H4 (cell line): ENCODE measurements at regions not wholly inside any gene's neighbourhood (a gene's known extent, or its start where the extent isn't known, plus 50 kb on each side); places are given as distances from the start of the nearest gene placed in this dataset.
"Not testable (repeated sequence)": the region's sequence is repeated elsewhere in the genome, so short reads cannot be mapped to it uniquely, and the experiment has no call there.

Source experiments
- DNase-seq: peaks from one replicate; pipeline ENCODE4 v3.0.0-alpha.2; 2015; ENCODE audit warnings: low spot score

DNA sequence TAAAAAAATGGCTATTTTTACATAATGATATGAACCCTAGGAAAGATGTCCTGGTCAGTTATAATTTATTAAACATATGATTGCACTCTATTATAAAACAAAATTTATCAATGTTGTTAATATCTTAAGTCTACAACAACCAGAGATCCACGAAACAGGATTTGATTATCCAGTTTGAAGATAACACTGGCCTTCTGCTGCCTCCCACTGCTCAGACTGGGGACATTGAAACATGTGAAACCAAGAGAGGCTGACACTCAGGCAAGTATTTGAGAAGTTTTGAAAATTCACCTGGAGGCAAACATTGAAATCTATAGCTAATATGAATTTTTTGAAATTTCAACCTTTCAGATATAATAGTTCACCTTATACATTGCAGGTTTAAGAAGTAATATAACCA, 219.3 kb upstream of the HSF2 start:
- peak; percentile 4 for DNase-seq

DNA sequence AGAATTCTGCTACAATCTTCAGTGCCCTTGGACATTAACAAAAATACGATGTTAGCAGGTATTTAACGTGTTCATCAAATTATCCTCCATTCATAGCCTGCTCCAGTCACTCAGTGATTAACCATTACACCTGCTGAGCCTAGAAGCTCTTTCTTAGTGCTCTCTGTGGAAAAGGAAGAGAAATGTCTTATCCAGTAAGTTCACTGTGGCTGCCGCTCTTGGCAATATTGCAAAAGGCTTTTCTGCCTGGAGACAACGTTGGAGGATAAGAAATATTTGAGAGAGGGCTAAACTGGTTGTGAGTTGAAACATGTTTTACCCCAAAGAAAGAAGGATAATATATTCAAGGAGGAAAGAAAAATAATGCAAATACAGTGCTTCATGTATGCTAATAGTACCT, 217.4 kb upstream of the HSF2 start:
- DNase-seq = no peak

DNA sequence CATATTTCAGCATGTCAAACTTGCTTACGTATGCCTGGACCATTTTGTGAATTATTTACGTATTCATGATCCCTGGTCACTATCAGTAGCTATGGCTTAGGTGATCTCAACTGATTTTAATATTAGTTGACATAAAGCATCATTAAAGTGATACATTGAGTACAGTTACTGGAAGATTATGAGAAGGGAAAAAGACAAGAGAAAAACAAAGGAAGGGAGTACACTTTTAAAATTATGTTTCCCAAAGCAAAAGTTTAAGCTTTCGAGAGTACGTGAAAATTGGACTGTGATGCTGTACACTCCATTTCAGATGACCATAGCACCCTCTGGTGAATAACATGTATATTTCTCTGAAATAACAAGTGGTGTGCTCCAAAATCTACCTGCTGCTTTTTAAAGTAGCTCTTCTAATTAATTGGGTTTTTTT, 215.0 kb upstream of the HSF2 start:
- peak; percentile 8 for DNase-seq

DNA sequence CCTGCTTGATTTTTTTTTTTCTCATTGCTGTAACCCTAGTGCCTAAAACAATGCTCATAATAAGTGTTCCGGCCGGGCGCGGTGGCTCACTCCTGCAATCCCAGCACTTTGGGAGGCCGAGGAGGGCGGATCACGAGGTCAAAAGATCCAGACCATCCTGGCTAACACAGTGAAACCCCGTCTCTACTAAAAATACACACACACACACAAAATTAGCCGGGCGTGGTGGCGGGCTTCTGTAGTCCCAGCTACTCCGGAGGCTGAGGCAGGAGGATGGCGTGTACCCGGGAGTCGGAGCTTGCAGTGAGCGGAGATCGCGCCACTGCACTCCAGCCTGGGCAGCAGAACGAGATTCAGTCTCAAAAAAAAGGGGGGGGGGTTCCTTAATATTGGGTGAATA, 214.0 kb upstream of the HSF2 start:
- not testable (repeated sequence) for DNase-seq

DNA sequence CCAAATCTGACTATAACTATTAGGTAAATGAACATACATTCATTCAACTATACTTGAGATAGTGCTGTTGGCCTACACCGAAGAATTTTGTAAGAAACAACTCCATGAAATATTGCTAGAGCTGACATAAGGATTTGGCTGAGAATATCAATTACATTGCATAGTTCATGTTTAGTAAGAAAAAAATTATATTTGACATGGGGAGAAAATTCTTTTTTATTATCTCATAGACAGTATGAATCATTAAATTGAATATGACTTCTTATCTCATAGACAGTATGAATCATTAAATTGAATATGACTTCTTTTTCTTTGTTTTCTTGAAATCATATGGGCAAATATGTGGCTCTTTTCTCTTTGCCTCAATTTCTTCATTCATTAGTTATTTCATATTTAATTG, 212.3 kb upstream of the HSF2 start:
- no peak for DNase-seq

DNA sequence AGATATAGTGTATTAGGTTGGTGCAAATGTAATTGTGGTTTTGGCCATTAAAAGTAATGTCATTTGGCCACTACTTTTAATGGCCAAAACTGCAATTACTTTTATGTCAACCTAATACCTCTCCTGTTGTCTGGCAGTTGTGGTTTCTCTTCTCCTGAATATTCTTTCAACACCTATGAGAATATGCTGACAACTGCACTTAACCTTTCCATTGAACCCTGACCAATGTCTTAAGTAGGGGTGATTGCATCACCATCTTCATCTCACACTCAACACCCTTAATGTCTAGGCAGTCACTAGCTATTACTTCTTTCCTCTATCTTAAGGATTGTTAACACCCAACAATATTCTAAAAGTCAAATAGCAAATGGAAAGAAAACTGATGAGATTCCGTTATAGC, 200.5 kb upstream of the HSF2 start:
- DNase-seq = no peak

DNA sequence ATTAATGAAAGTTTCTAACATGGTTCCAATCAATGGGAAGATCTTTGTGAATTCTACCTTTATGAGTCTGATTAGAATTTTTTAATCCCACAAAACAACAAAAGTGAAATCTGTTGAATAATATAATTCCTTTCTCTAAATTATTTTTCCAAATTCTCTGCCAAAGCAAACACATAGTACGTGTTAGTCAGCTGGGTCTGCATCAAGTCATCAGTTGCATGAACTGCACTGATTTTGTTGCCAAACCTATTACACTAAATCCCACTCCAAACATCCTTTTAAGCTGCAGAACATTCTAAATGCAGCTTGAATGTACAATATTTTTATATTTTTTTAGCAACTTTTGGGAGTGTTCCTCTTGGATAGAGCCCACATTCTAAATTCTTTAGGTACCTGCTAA, 199.0 kb upstream of the HSF2 start:
- no peak for DNase-seq

DNA sequence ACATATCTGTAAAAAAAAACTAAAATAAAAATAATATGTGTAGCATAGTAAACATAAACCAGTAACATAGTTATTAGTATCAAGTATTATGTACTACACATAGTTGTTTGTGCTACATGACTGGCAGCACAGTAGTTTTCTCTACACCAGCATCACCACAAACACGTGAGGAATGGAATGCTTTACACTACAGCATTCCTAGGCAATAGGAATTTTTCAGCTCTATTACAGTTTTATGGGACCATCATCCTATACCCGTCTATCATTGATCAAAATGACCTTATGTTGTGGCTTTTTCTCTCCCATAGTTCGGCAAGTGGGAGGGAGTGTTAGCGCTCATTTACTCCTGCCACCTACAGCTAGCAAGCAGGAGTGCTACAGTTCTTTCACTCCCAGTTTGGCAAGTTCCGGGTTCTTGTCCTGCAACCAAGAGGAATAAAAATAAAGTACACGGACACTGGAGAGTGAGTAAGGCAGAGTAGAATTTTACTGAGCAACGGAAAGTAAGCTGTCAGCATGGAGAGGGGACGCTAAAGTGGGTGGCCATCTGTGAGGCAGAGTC, 196.8 kb upstream of the HSF2 start:
- DNase-seq = no peak

DNA sequence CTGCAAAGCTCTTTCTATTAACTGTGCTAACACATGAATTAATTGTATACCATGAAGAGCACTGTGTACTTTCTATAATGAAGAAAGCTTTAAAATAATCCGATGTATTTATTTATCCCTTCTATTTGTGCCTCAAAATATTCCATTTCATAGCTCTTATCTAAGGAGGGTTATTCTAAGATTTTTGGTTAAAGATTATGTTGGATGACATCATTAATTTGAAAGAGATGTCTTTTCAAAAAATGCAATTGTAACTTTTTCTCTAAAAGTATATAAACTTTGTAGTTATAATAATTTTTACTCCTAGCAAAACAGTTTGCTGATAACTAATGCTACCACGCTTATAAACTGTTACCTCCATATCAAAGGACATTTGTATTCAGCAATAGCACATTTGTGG, 192.4 kb upstream of the HSF2 start:
- DNase-seq = no peak

DNA sequence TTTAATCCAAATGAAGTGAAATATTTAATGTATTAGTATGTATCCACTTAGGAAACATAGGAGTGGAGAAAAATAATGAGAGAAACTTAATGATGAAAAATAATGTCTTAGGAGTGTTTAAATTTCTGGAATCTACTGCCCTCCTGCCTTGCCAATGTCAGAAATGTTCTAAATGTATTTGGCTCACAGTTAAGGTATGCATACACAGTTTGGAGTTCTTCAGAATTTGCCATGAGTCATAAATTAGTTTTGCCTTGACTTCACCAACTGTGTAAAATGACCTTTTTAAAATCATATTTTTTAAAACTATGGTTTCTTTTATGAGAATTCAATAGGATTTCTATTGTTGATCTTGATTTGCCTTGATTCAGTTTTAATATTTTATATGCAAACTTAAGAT, 191.7 kb upstream of the HSF2 start:
- no peak for DNase-seq

DNA sequence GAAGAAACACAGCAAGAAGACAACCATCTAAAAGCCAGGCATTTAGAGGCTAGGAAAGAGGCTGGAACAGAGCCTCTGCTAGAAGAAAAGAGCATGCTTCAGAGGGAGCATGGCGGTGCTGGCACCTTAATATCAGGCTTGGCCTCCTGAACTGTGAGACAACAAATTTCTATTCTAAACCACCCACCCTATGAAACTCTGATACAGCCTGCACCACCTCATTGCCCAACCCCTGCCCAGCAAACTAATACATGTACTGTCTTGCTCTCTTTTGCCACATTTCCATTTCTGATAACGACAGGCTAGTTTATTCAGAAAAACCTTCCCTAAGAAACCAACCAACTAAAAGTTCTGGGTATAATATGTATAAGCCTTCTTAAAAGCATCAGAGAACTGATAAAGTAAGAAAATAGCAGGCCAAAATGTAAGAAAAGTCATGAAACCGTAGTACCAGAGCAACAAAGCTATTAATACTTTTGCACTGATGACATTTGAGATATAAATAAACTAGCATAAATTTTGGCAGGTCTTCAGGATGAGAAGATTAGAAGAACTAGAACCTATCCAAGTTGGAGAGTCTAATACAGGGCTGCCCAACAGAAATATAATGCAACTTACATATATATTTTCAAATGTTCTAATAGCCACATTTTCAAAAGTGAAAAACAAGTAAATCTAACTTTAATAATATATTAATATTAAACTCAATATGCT, 184.7 kb upstream of the HSF2 start:
- no peak for DNase-seq

DNA sequence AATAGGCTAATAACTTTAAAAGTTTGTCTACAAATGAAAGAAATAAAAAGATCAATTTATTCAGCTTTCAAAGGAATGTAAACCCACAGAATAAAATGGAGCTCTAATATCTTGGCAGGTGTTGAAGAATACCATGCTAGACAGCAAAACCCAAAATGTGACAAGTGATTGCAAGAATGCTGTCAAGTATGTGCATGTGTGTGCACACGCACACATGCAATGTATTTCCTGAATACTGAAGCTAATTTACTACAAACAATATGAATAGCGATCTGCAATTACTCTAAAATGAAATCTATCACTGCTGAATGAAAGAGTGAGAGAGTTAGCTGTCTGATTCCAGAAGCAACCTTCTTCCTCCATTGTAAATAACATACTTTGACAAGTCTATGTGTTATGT, 179.2 kb upstream of the HSF2 start:
- no peak for DNase-seq

DNA sequence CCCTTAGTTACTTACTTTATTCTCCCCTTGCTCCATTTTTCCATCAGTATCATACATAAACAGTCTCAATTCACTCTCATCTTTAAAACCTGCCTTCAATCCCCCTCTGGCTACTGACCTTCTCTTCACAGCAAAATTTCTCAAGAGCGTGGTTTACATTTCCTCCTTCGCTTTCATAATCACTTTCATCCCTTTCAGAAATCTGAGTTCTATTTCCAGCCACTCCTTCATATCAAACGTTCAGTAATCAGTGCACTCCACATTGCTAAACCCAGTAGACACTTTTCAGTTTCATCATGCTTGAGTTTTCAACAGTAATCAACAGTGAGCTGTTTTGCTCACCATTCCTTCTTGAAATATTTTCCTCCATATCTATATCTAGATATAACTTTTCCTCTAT, 176.7 kb upstream of the HSF2 start:
- DNase-seq = no peak

DNA sequence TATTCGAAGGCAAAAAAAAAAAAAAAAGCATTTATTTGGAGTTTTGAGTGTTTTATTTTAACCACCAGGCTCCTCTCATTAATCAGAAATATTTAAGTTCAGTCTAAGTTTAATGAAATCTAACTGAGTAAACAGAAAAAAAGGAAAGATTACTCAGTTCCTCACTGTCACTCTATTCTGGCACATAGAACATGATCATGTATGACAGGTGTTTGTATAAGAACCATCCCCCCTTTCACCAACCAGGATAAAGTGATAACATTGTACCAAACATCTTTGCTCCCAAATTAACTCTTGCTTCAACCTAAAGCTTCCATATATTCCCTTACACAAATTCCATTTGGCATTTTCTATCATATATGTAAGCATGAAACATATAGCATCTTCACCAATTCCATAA, 176.2 kb upstream of the HSF2 start:
- DNase-seq = no peak

DNA sequence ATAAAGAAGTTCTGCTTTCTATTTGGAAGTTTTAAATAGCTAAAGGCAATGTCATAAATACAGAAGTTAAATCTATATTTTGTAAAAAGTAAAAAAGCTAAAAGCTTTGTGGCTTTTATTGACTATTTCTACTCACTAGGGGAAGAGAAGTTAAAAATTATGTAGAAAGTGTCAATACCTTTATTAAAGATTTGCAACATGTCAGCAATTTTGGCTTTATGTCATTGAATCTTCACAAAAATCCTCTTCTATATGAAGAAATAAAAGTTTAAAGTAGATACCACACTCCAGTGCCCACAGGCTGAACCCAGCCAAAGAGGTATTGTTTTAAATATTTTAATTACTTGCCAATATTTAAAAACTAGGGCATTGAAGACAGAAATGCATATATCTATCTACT, 160.6 kb upstream of the HSF2 start:
- DNase-seq = no peak

DNA sequence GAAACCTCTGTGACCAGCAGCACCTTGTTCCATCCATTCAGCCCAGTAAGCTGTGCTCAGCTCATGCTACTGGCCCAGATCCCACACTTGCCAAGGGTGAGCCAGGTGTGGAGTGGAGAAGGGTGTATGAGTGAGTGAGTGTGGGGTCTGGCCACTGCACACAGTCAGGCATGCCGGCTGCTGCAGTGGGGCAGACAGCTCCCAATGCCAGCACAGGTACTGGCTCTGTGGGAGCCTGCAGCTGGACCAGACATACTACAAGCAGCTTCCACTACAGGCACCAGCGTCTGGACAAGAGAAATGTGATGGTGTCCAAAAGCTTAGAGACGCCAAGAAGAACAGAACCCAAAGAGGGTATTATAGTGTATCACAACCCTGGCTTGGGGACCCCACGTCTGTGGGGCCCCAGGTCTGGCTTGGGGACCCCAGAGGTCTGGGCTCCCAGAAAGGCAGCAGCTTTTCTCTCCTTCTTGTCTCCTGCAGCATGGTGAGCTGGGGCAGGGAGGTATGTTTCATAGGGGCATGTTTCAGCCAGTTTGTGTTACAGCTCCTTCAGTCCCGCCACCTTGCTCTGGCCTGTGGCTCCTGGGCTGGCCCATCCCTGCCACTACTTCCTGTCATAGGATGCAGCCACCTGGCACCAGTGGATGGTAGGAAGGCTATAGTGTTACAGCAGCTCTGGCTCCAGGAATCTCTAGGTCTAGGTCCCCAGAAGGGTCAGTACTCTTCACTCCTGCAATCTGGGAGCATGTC, 152.4 kb upstream of the HSF2 start:
- DNase-seq = no peak

DNA sequence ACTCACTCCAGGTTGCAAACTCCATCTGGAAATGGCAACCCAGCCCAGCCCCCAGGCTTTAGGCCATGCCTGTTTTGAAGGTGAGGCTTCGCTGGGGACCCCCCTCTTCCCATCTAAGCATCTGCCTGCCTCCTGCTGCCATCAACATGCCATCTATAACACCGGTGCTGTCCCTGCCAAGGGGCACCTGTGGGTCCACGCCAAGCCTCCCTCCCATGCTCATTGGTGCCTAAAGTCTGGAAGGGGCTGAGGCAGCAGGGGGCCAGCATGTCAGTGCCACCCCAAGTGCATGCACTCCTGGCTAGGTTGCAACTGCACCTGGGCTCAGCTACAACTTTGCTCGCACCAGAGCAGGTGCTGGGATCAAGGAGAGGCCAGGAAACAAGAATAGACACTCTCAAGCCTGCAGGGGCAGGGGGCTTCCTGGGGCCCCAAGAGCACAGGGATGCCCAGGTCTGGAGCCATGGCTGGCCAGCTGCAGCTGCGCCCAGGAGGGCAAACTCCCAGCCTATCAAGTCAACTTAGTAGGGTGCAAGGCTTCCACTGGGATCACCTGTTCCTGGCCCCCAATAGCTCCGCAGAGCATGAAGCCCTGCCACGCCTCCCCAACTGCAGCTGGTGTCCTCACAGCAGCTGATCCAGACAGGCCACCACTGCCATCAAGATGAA, 151.3 kb upstream of the HSF2 start:
- DNase-seq = no peak

DNA sequence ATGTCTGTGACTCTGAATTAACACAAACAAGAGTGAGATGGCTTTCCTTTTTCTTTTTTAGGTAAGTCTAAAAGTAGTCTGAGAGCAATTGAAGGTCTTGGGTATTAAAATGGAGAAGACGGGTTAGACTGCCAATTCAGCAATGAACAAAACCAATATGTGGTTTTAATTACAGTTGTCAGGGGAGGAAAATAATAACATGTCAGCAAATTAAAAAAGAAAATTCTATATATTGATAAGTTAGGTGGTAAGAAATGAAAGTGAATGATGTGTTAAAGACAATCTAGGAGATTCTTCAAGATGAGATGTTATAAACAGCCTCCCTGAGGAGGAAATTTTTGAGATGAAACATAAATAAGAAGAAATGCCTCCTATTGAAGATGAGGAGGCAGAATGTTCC, 150.6 kb upstream of the HSF2 start:
- DNase-seq = no peak

DNA sequence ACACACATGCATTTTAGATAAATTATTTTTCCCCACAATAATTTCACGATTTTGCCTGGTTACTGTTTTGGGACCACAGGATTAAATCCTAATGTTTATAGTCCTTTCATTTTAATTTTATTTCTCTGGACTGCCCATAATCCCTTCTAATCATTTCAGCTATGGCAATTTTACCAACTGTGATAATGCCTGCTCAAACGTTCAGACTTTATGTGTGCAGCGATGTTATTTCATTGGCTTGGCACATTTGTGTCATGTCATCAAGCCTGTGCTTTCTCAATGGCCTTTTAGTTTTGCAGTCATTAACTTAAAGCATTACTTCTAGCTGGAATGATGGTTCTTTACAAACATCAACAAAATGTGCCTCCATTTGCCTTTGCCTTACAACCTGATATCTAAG, 140.6 kb upstream of the HSF2 start:
- no peak for DNase-seq

DNA sequence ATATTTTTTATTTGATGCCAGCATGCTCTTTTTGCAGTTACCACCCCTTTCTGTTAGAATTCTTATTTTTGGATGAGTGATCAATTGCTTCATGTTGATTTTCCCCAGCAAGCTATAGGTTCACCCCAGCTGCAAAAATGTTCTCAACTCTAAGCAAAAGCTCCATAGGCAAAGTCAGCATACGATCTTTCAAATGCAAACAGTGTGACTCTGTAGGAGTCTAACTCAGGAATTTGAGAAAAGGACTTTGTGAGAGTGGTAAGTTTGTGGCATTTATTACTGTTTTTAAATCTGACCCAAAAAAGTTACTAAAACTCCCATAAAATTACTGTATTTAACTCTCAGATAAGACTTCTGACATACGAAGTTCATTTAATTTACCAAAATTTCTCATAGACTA, 134.9 kb upstream of the HSF2 start:
- DNase-seq = no peak

DNA sequence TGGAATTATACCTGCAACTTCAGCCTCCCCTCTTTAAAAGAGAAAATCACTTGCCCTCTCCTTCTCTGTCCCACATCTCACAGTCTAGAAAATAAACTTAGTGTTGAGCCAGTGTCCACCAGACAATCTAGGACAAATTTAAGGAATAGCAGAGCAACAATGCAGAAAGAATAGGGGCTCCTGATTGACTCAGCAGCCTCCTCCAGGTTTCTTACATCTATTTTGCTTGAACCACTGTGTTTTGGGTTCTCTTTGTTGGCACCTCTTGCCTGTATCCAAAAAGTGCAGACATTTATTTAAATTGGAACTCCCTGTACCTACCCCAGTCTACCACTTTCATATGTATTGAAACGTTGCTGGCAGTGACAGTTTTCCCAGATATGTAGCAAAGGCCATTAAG, 133.7 kb upstream of the HSF2 start:
- DNase-seq = no peak

DNA sequence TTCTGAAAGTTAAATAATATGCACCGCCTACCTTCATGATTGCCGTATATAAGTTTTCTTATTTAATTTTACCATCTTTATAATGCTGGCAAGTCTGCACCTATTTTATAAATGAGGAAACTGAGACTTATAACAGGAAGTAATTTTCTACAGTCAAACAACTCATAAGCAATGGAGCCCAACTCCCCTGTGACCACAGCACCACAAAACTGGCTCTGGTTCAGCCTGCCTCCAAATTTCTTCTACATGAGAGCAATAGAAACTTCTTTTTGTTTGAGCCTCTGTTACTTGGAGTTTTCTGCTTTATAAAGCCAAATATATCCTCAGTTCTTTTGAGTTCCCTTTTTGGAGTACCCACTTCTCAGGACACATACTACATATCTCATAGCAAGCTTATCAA, 131.1 kb upstream of the HSF2 start:
- no peak for DNase-seq

DNA sequence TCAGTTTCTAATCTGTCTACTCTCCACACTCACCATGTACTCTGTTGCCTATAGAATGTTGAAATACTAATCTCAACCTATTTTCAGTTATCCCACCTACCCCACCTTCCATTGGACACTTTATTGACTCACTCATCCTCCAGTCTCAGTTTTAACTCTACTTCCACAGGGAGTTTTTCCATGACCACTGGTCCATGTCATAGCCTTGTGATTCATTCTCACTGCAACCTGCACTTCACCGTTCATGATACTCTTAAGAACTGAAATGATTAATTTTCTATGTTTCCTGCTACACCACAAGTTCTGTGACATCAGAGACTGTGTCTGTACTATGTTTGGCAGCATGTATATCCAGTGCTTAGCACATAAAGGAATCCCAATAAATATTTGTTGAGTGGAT, 122.8 kb upstream of the HSF2 start:
- DNase-seq = no peak
